ENCODE measurements at regions not wholly inside any gene's neighbourhood (a gene's known extent, or its start where the extent isn't known, plus 50 kb on each side); places are given as distances from the start of the nearest gene placed in this dataset.

GRCh38 chr18:50475538-50476193, 84.2 kb upstream of the MAPK4 start:
- DNase-seq (ENCODE audit: low read depth) = no peak

- no peak for DNase-seq (ENCODE audit: low read depth)
These were observed 67.8 kb upstream of the MAPK4 start for GRCh38 chr18:50492097-50492496.

GRCh38 chr18:50494569-50494968, 65.3 kb upstream of the MAPK4 start:
- DNase-seq (ENCODE audit: low read depth) = no peak

- DNase-seq (ENCODE audit: low read depth) = no peak
These were observed 53.5 kb upstream of the MAPK4 start for GRCh38 chr18:50506362-50506761.

GRCh38 chr18:50507120-50507590, 52.7 kb upstream of the MAPK4 start:
- peak; percentile 39 for DNase-seq (ENCODE audit: low read depth)

GRCh38 chr18:50508228-50508627, 51.7 kb upstream of the MAPK4 start:
- no peak for DNase-seq (ENCODE audit: low read depth)

GRCh38 chr18:50509012-50509411, 50.9 kb upstream of the MAPK4 start:
- DNase-seq (ENCODE audit: low read depth) = no peak
